Nephron (organoid): ENCODE measurements at regions not wholly inside any gene's neighbourhood (a gene's known extent, or its start where the extent isn't known, plus 50 kb on each side); places are given as distances from the start of the nearest gene placed in this dataset.

Experiments used
- H3K27ac Mint-ChIP-seq, 3 experiments: 2 replicates each; pipeline ENCODE4 v1.8.0; 2020; ENCODE audit warnings: mixed read lengths in 3 of 3, mild to moderate bottlenecking in 2 of 3, moderate library complexity in 1 of 3
- H3K27me3 Mint-ChIP-seq: 2 replicates; pipeline ENCODE4 v1.8.0; 2021; ENCODE audit warnings: low read depth, mild to moderate bottlenecking, moderate library complexity, mixed read lengths
- H3K36me3 Mint-ChIP-seq: 2 replicates; pipeline ENCODE4 v1.8.0; 2020; ENCODE audit warnings: low read depth, mixed read lengths
- H3K4me1 Mint-ChIP-seq: 2 replicates; pipeline ENCODE4 v1.8.0; 2020; ENCODE audit warnings: mixed read lengths
- H3K4me3 Mint-ChIP-seq, 3 experiments: 2 replicates each; pipeline ENCODE4 v1.8.0; 2020; ENCODE audit warnings: mild to moderate bottlenecking in 3 of 3, mixed read lengths in 3 of 3, moderate library complexity in 2 of 3
- H3K9me3 Mint-ChIP-seq: 2 replicates; pipeline ENCODE4 v1.8.0; 2020; ENCODE audit warnings: mixed read lengths
- CTCF ChIP-seq, 3 experiments: fragments of 200-600 bp; sonication (generic); IDR thresholded peaks; one replicate each; pipeline ENCODE4 v1.5.0; 2021; ENCODE audit warnings: antibody characterized with exemption in 3 of 3; ENCODE audit not compliant: unreplicated experiment in 3 of 3

DNA sequence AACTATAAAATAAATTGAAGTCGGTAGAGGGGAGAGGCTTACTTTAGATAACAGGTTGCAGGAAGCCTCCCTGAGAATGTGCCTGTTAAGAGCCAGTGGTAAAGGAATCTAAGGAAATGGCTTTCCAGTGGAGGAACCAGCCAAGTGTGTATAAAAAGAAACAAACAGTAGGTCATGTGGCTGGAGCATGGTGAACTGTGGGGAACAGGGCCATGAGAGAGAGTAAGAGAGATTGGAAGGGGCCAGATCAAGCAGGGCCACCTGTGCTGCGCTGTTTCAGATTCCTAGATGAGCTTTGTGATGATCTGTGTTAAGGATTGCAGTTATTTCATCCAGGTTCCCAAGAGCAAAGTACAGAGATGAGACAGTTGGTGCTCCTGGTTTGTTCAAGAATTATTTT, 152.7 kb upstream of the SGCD start:
- peaks cover 4% of the 10 kb centered on the region for H3K27me3 Mint-ChIP-seq
- H3K4me3 Mint-ChIP-seq = no peak overlapping the region
- H3K36me3 Mint-ChIP-seq = no peaks in the 10 kb centered on the region
- H3K4me1 Mint-ChIP-seq = peaks cover under 1% of the 10 kb centered on the region
- peak overlapping the region; percentile 6 to 63 (median 19) for H3K27ac Mint-ChIP-seq
- TF ChIP-seq CTCF (IDR thresholded peaks at IDR 0.05; ENCODE audit: unreplicated experiment in 3 of 3) = no peak
- no peaks in the 10 kb centered on the region for H3K9me3 Mint-ChIP-seq

- H3K27ac Mint-ChIP-seq = no peak overlapping the region
- no peaks in the 10 kb centered on the region for H3K27me3 Mint-ChIP-seq
- no peak for TF ChIP-seq CTCF (IDR thresholded peaks at IDR 0.05; ENCODE audit: unreplicated experiment in 3 of 3)
- H3K4me1 Mint-ChIP-seq = no peaks in the 10 kb centered on the region
- H3K4me3 Mint-ChIP-seq = no peak overlapping the region
- no peaks in the 10 kb centered on the region for H3K36me3 Mint-ChIP-seq
- peaks cover 6% of the 10 kb centered on the region for H3K9me3 Mint-ChIP-seq
Observed at GRCh38 chr5:156178117-156178516, 148.8 kb upstream of the SGCD start.

GRCh38 chr5:156181656-156182055, 145.3 kb upstream of the SGCD start:
- H3K4me3 Mint-ChIP-seq = no peak overlapping the region
- H3K27me3 Mint-ChIP-seq = no peaks in the 10 kb centered on the region
- H3K27ac Mint-ChIP-seq = peak overlapping the region; percentile 50 to 95 (median 75)
- TF ChIP-seq CTCF (IDR thresholded peaks at IDR 0.05; ENCODE audit: unreplicated experiment in 3 of 3) = no peak
- H3K4me1 Mint-ChIP-seq = no peaks in the 10 kb centered on the region
- H3K36me3 Mint-ChIP-seq = no peaks in the 10 kb centered on the region
- peaks cover 6% of the 10 kb centered on the region for H3K9me3 Mint-ChIP-seq

- H3K27me3 Mint-ChIP-seq = no peaks in the 10 kb centered on the region
Observed at GRCh38 chr5:156182174-156182967, 144.6 kb upstream of the SGCD start.

DNA sequence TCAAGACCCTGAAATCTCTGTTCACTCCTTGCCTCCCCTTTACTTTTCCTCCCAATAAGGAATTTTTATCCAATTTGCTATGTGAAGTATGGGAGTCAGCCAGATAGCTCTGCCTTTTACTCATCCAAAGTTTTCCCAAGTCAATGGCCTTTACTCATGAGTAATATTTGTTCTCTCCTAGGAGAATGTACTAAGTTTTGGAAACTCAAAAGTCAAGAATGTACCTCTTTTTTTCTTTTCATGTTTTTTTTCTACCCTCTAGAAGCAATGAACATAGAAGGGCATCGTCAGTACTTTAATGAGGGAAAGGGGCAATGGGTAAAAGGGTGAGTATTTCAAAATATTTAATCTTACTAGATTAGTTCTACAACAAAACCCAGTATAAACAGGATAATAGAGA, 140.2 kb upstream of the SGCD start:
- Mint-ChIP-seq H3K9me3 (no peaks in the 10 kb centered on the region), H3K27me3 (no peaks in the 10 kb centered on the region), H3K4me1 (no peaks in the 10 kb centered on the region), H3K36me3 (no peaks in the 10 kb centered on the region), H3K27ac (no peak overlapping the region), H3K4me3 (no peak overlapping the region)
- TF ChIP-seq CTCF (IDR thresholded peaks at IDR 0.05; ENCODE audit: unreplicated experiment in 3 of 3) = no peak

More at GRCh38 chr5:156182174-156182967, 144.6 kb upstream of the SGCD start:
- no peaks in the 10 kb centered on the region for H3K4me1 Mint-ChIP-seq
- H3K9me3 Mint-ChIP-seq = peaks cover 6% of the 10 kb centered on the region
- no peak for TF ChIP-seq CTCF (IDR thresholded peaks at IDR 0.05; ENCODE audit: unreplicated experiment in 3 of 3)
- H3K4me3 Mint-ChIP-seq = no peak overlapping the region
- H3K27ac Mint-ChIP-seq = peak overlapping the region; percentile 50 to 95 (median 75)
- H3K36me3 Mint-ChIP-seq = no peaks in the 10 kb centered on the region

DNA sequence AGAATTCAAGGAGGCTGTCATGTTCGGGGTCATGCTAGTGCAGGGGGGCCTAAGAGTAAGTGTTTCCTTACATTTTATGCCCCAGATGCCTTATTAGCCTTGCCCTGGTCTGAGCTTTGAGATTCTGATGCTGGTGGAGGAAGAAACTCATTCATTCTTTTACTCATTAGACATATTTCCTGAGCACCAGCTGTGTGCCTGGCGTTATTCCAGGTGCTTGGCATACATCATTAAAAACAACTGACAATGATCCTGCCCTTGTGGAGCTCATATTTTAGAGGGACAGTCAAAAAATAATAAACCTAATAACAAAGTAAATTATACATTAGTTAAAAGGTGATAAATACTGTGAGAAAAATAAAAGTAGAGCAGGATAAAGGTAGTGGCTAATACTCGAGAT, 138.9 kb upstream of the SGCD start:
- H3K27ac Mint-ChIP-seq = no peak overlapping the region

More for the DNA sequence above, 138.9 kb upstream of the SGCD start:
- H3K36me3 Mint-ChIP-seq = no peaks in the 10 kb centered on the region
- H3K9me3 Mint-ChIP-seq = no peaks in the 10 kb centered on the region
- no peaks in the 10 kb centered on the region for H3K27me3 Mint-ChIP-seq
- no peak for TF ChIP-seq CTCF (IDR thresholded peaks at IDR 0.05; ENCODE audit: unreplicated experiment in 3 of 3)
- H3K4me3 Mint-ChIP-seq = no peak overlapping the region
- H3K4me1 Mint-ChIP-seq = no peaks in the 10 kb centered on the region
